HCT116 (cell line): ENCODE measurements at regions not wholly inside any gene's neighbourhood (a gene's known extent, or its start where the extent isn't known, plus 50 kb on each side); places are given as distances from the start of the nearest gene placed in this dataset.

Experiments used
- CBX3 ChIP-seq: IDR thresholded peaks from 2 replicates; pipeline ENCODE4 v1.6.1; 2012; ENCODE audit warnings: low read depth
- EZH2 ChIP-seq: fragments of 200-600 bp; sonication (generic); IDR thresholded peaks from 2 replicates; pipeline ENCODE4 v1.6.1; 2017; ENCODE audit warnings: antibody characterized with exemption, mixed run types
- JUND ChIP-seq: IDR thresholded peaks from 2 replicates; pipeline ENCODE4 v1.6.1; 2012
- POLR2A ChIP-seq: IDR thresholded peaks from 2 replicates; pipeline ENCODE4 v1.7.0; 2011; ENCODE audit warnings: borderline replicate concordance; ENCODE audit not compliant: insufficient read depth, insufficient read length; ENCODE audit errors: extremely low read depth
- POLR2AphosphoS5 ChIP-seq: IDR thresholded peaks from 2 replicates; pipeline ENCODE4 v1.6.1; 2011; ENCODE audit warnings: mild to moderate bottlenecking, low read depth, low read length, moderate library complexity
- TF ChIP-seq, protein P1 (sequence below), 3 experiments: fragments of 200-600 bp in 1 of 3; sonication (generic) in 1 of 3; IDR thresholded peaks in 2 of 3; conservative IDR thresholded peaks in 1 of 3; 2 replicates each; pipeline ENCODE4 v1.5.1; 2012 to 2017; ENCODE audit warnings: low read depth in 2 of 3, low read length in 2 of 3, antibody characterized with exemption in 1 of 3, borderline replicate concordance in 1 of 3, control low read depth in 1 of 3, mild to moderate bottlenecking in 1 of 3, mixed read lengths in 1 of 3, mixed run types in 1 of 3, moderate library complexity in 1 of 3; ENCODE audit not compliant: insufficient read depth in 1 of 3

DNA sequence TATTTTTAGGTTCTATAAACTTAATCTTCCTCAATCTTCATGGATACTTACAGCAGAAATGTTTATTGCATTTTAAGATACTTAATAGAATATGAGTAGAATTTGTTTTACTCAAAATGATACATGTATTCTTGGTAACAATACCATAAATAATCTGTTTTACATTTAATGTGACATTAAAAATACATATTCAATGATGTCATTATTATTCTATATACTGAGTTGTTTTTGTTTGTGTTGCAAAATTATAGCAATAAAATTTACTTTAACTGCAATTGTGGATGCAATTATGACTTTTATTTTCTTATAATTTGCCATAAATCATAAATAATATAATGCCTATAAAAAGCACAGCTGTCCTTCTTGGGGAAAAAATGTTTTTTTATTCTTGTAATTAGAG, 275.9 kb upstream of the CCNG1 start:
- TF ChIP-seq, protein P1, sequence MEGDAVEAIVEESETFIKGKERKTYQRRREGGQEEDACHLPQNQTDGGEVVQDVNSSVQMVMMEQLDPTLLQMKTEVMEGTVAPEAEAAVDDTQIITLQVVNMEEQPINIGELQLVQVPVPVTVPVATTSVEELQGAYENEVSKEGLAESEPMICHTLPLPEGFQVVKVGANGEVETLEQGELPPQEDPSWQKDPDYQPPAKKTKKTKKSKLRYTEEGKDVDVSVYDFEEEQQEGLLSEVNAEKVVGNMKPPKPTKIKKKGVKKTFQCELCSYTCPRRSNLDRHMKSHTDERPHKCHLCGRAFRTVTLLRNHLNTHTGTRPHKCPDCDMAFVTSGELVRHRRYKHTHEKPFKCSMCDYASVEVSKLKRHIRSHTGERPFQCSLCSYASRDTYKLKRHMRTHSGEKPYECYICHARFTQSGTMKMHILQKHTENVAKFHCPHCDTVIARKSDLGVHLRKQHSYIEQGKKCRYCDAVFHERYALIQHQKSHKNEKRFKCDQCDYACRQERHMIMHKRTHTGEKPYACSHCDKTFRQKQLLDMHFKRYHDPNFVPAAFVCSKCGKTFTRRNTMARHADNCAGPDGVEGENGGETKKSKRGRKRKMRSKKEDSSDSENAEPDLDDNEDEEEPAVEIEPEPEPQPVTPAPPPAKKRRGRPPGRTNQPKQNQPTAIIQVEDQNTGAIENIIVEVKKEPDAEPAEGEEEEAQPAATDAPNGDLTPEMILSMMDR (IDR thresholded peaks at IDR 0.05 in 2 of 3, conservative IDR thresholded peaks at IDR 0.05 in 1 of 3; ENCODE audit: borderline replicate concordance in 1 of 3, insufficient read depth in 1 of 3, low read depth in 2 of 3, low read length in 2 of 3), result no peak
- TF ChIP-seq POLR2A (no peak), POLR2AphosphoS5 (no peak), CBX3 (no peak), JUND (no peak), EZH2 (no peak)
